Type B pancreatic cell (in vitro differentiated cells): ENCODE measurements at regions not wholly inside any gene's neighbourhood (a gene's known extent, or its start where the extent isn't known, plus 50 kb on each side); places are given as distances from the start of the nearest gene placed in this dataset.

ENCODE experiments used
- DNase-seq: peaks from one replicate; pipeline ENCODE4 v3.0.0; 2021; ENCODE audit warnings: mixed read lengths; ENCODE audit not compliant: unreplicated experiment; ENCODE audit errors: extremely low spot score
- H3K27ac Mint-ChIP-seq: 2 replicates; pipeline ENCODE4 v1.8.0; 2021; ENCODE audit warnings: mild to moderate bottlenecking, mixed read lengths
- H3K27me3 Mint-ChIP-seq: 2 replicates; pipeline ENCODE4 v1.8.0; 2021; ENCODE audit warnings: mixed read lengths
- H3K36me3 Mint-ChIP-seq: 2 replicates; pipeline ENCODE4 v1.8.0; 2021; ENCODE audit warnings: mixed read lengths
- H3K4me1 Mint-ChIP-seq: one replicate; pipeline ENCODE4 v1.8.0; 2021; ENCODE audit warnings: mixed read lengths; ENCODE audit not compliant: unreplicated experiment
- H3K4me3 Mint-ChIP-seq: 2 replicates; pipeline ENCODE4 v1.8.0; 2021; ENCODE audit warnings: mild to moderate bottlenecking, mixed read lengths
- H3K9me3 Mint-ChIP-seq: 2 replicates; pipeline ENCODE4 v1.8.0; 2021; ENCODE audit warnings: mixed read lengths
- CTCF ChIP-seq: fragments of 200-600 bp; sonication (generic); conservative IDR thresholded peaks from 2 replicates; pipeline ENCODE4 v1.5.0; 2021; ENCODE audit warnings: antibody characterized with exemption, mild to moderate bottlenecking

DNA sequence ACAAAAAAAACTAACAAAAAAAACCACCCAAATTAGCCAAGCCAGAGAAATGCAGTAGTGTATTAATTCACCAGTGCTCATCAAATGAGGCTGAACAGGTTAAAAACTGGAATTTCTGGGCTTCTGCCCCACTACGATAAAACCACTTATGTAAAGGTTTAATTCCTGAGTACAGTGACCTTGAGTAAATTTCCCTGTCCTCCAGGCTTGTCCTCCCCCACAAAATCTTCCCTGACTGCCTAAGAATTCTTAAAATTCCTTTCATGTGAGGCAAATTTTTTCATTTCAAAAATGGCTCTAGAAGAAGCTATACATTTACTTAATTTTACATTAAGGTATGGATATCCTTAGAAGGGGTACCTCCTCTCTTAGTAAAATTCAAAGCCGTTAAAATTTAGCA lies 80.1 kb upstream of the ID4 start:
- no peak for DNase-seq
- H3K4me1 Mint-ChIP-seq, result peaks cover 27% of the 10 kb centered on the region
- no peak for TF ChIP-seq CTCF
- no peaks in the 10 kb centered on the region for H3K27me3 Mint-ChIP-seq
- no peaks in the 10 kb centered on the region for H3K36me3 Mint-ChIP-seq
- H3K4me3 Mint-ChIP-seq, result no peak overlapping the region
- peaks cover 6% of the 10 kb centered on the region for H3K9me3 Mint-ChIP-seq
- no peak overlapping the region for H3K27ac Mint-ChIP-seq

GRCh38 chr6:19759117-19759880 lies 77.9 kb upstream of the ID4 start:
- no peak for TF ChIP-seq CTCF
- Mint-ChIP-seq H3K27ac (peak overlapping the region; percentile 2), H3K4me1 (peaks cover 14% of the 10 kb centered on the region), H3K27me3 (no peaks in the 10 kb centered on the region), H3K9me3 (peaks cover 6% of the 10 kb centered on the region), H3K36me3 (no peaks in the 10 kb centered on the region), H3K4me3 (no peak overlapping the region)
- DNase-seq, result no peak

GRCh38 chr6:19761121-19761520 lies 76.0 kb upstream of the ID4 start:
- peaks cover 6% of the 10 kb centered on the region for H3K9me3 Mint-ChIP-seq
- H3K4me1 Mint-ChIP-seq, result peaks cover 4% of the 10 kb centered on the region
- no peaks in the 10 kb centered on the region for H3K27me3 Mint-ChIP-seq
- no peaks in the 10 kb centered on the region for H3K36me3 Mint-ChIP-seq
- DNase-seq, result no peak
- TF ChIP-seq CTCF, result no peak
- H3K4me3 Mint-ChIP-seq, result no peak overlapping the region
- no peak overlapping the region for H3K27ac Mint-ChIP-seq

- Mint-ChIP-seq H3K27me3 (no peaks in the 10 kb centered on the region), H3K4me1 (no peaks in the 10 kb centered on the region), H3K36me3 (no peaks in the 10 kb centered on the region), H3K4me3 (no peak overlapping the region), H3K9me3 (no peaks in the 10 kb centered on the region), H3K27ac (no peak overlapping the region)
- no peak for TF ChIP-seq CTCF
- DNase-seq, result no peak
Observed at GRCh38 chr6:19771753-19772336, 65.3 kb upstream of the ID4 start.

- Mint-ChIP-seq H3K27ac (no peak overlapping the region), H3K27me3 (no peaks in the 10 kb centered on the region), H3K4me1 (no peaks in the 10 kb centered on the region), H3K4me3 (no peak overlapping the region), H3K36me3 (no peaks in the 10 kb centered on the region), H3K9me3 (no peaks in the 10 kb centered on the region)
- peak; percentile 57 for TF ChIP-seq CTCF
- no peak for DNase-seq
Observed at GRCh38 chr6:19772891-19773290, 64.3 kb upstream of the ID4 start.
